ENCODE measurements at regions not wholly inside any gene's neighbourhood (a gene's known extent, or its start where the extent isn't known, plus 50 kb on each side); places are given as distances from the start of the nearest gene placed in this dataset.
"Not testable (repeated sequence)": the region's sequence is repeated elsewhere in the genome, so short reads cannot be mapped to it uniquely, and the experiment has no call there.

GRCh38 chr12:34108405-34108803, 86.1 kb downstream of the ALG10 start:
- H3K4me3 ChIP-seq, result no peak overlapping the region
- H3K36me3 ChIP-seq, result no peaks in the 10 kb centered on the region
- peaks cover 34% of the 10 kb centered on the region for H3K27me3 ChIP-seq (ENCODE audit: low read depth)
- intact Hi-C loops (cut with DNase I), result no loop called here
- TF ChIP-seq CTCF (IDR thresholded peaks at IDR 0.05), result no peak
- H3K9me3 ChIP-seq, result no peaks in the 10 kb centered on the region
- H3K4me1 ChIP-seq, result no peaks in the 10 kb centered on the region
- DNase-seq, result no peak
- ATAC-seq, result peak; percentile 7 to 23
- no peak overlapping the region for H3K27ac ChIP-seq

GRCh38 chr12:34108967-34109366, 86.7 kb downstream of the ALG10 start:
- ATAC-seq (no peak), DNase-seq (no peak)
- H3K36me3 ChIP-seq, result no peaks in the 10 kb centered on the region
- H3K4me1 ChIP-seq, result no peaks in the 10 kb centered on the region
- no peaks in the 10 kb centered on the region for H3K9me3 ChIP-seq
- H3K4me3 ChIP-seq, result no peak overlapping the region
- peaks cover 34% of the 10 kb centered on the region for H3K27me3 ChIP-seq (ENCODE audit: low read depth)
- no peak overlapping the region for H3K27ac ChIP-seq
- no peak for TF ChIP-seq CTCF (IDR thresholded peaks at IDR 0.05)
- intact Hi-C loops (cut with DNase I), result no loop called here

GRCh38 chr12:34109390-34109789, 87.1 kb downstream of the ALG10 start:
- no peaks in the 10 kb centered on the region for H3K4me1 ChIP-seq
- intact Hi-C loops (cut with DNase I), result no loop called here
- no peaks in the 10 kb centered on the region for H3K36me3 ChIP-seq
- DNase-seq, result no peak
- H3K4me3 ChIP-seq, result no peak overlapping the region
- no peak for ATAC-seq
- no peak overlapping the region for H3K27ac ChIP-seq
- no peak for TF ChIP-seq CTCF (IDR thresholded peaks at IDR 0.05)
- no peaks in the 10 kb centered on the region for H3K9me3 ChIP-seq
- H3K27me3 ChIP-seq (ENCODE audit: low read depth), result peaks cover 34% of the 10 kb centered on the region

GRCh38 chr12:34109909-34110531, 87.7 kb downstream of the ALG10 start:
- H3K27me3 ChIP-seq (ENCODE audit: low read depth), result peaks cover 34% of the 10 kb centered on the region
- H3K4me1 ChIP-seq; H3K4me3 ChIP-seq; H3K36me3 ChIP-seq; H3K27ac ChIP-seq; intact Hi-C loops (cut with DNase I); H3K9me3 ChIP-seq; ATAC-seq; DNase-seq: not testable (repeated sequence)

GRCh38 chr12:34119366-34119765, 97.1 kb downstream of the ALG10 start:
- intact Hi-C loops (cut with DNase I), result no loop called here
- Histone ChIP-seq H3K9me3 (no peaks in the 10 kb centered on the region), H3K27ac (no peak overlapping the region), H3K4me1 (no peaks in the 10 kb centered on the region), H3K36me3 (no peaks in the 10 kb centered on the region), H3K4me3 (no peak overlapping the region), H3K27me3 (ENCODE audit: low read depth) (no peaks in the 10 kb centered on the region)
- no peak for DNase-seq
- no peak for ATAC-seq
- TF ChIP-seq CTCF (IDR thresholded peaks at IDR 0.05), result no peak

- no peaks in the 10 kb centered on the region for H3K27me3 ChIP-seq (ENCODE audit: low read depth)
- intact Hi-C loops (cut with DNase I), result loop anchor here (10.0 kb wide), 1 partner anchor 103 kb away; no protein-coding TSS in a partner anchor
- no peaks in the 10 kb centered on the region for H3K9me3 ChIP-seq
- H3K4me1 ChIP-seq, result no peaks in the 10 kb centered on the region
- no peak overlapping the region for H3K27ac ChIP-seq
- TF ChIP-seq CTCF (IDR thresholded peaks at IDR 0.05), result no peak
- H3K36me3 ChIP-seq, result no peaks in the 10 kb centered on the region
- ATAC-seq (no peak), DNase-seq (no peak)
- H3K4me3 ChIP-seq, result no peak overlapping the region
Observed at GRCh38 chr12:34121360-34121759, 99.1 kb downstream of the ALG10 start.
